ENCODE measurements at regions not wholly inside any gene's neighbourhood (a gene's known extent, or its start where the extent isn't known, plus 50 kb on each side); places are given as distances from the start of the nearest gene placed in this dataset.

DNA sequence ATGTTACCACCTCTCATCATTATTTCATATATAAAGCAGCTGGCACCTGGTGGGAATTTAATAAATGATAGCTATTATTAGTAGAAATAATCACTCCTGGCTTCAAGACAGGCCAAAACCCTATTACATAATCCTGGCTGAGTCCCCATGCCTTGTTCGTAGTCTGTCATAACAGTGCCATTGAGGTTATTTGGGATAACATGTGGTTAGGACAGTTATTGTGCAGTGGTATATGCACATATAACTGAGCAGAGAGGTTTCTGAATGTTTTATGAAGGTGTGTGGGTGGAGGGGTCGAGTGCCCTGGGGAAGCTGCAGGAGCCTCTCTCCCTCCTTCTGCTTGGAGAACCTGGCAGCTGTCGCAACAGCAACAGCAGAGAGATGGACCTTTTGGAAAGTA lies 162.4 kb upstream of the NABP1 start:
- DNase-seq = no peak

DNA sequence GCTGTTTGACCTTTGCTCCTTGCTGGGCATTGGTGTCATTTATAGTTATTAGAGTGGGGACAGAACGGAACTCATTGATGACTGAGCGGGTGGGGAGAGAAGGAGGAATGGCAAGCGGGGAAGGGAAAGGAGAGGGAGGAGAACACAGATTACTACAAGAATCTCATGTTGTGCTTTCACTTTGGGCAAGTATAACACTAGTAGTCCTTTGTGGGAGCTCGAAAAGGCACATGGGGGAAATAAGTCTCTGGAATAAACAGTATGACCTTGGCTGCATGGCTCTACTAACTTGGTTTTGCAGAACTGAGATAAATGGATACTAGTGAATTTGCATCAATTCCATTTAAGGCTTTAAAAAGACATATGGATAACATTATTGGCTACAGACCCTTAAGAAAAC lies 161.7 kb upstream of the NABP1 start:
- no peak for DNase-seq

DNA sequence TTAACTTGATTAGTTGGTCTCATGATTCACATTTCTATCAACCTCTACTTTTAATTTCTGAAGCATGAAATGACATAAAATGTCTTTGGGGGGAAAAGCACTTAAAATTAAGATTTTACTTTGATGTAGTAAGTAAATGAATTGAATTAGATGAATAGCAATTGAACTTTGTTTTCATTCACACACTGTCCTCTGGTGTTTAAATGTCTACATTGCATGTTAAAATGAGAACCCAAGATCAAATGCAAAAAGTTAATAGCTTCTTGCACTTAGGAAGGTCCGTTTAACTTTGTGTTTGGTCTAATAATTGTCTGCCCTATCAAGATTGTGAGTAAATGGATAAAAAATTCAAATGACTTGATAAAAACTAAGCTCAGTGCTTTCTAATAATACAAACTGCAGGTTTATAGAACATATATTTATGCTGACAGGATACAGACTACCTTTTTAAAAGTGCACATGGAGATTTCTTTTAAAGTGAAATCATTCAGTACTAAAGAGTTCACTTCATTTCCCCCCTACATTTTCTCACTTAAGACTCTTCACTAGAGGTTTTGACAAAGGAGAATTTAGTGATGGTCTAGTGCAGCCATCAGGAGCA lies 156.2 kb upstream of the NABP1 start:
- no peak for DNase-seq

DNA sequence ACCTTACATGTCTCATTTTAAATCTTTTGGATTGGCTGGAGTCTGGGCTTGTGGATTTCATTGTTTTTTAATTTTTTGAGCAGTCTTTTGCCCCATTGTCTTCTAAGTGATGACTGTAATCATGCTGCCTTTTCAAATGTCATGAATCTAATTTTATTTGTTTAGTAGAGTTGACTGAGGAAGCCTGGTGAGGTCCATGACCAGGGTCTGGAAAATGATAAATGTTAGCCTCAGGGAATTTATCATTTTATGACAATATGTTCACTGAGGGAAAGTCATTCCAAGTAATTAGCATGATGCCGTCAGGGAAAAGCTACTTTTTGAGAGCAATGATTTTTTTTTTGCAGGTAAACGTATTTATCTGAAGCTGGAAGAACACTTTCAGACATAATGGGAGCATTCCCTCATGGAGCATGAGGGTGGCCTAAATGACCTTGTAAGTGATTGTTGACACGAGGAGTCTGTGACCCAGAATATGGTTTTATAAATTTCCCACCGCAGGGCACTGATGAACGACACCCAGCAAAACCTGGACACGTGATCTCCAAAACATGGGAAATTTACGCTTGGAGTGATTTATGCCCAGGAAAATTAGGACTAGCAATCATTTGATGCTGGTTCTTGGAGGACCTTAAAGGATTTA lies 155.3 kb upstream of the NABP1 start:
- DNase-seq = no peak

DNA sequence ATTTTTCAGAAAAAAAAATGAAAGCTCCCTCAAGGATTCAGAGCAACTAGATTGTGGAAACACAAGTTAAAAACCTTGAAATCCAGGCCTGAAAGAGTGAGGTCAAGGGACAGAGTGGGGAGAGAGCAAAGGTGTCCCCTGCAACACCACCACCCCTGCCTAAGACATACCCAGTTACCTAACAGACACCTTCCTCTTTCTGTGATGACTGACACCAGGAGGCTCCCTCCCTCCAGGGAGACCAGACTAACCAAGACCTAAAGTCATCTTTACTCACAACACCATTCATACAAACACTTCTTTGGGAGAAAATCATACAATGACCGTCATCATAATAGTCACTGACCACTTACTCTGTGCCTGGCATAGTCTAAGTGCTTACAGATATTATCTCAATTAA lies 151.8 kb upstream of the NABP1 start:
- no peak for DNase-seq

DNA sequence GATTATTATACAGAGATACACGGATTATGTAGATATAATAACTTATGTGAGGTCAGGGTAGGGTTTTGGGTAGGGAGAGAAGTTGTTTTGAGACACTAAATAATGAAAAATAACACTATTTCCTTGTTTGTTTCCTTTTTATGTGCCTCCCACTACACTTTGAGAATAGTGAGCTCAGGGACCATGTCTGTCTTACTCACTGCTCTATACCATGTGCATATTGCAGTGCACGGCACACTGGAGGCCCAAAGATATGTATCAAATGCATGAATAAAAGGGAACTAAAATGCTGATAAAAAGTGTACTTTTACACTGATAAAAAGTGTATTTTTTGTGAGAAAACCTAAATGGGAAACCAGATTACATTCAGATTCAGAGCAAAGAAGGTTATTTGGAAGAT lies 151.4 kb upstream of the NABP1 start:
- DNase-seq = no peak

DNA sequence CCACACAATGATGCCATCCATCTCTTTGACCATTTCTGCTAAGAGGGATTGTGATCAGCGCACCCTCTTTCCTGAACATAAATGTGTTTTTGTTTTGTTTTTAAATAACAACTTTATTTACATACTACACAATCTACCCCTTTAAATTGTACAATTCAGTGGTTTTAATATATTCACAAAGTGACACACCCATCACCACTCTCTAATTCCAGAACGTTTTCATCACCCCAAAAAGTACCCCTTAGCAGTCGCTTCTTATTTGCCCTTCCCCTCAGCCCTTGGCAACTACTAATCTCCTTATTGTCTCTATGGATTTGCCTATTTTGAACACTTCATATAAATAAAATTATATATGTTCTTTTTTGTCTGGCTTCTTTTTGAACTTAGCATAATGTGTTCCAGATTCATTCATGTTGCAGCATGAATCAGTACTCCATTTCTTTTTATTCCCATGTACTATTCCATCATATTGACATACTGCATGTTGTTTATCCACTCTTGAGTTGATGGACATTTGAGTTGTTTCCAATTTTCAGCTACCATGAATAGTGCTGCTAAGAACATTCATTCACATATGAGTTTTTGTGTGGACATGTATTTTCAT lies 150.9 kb upstream of the NABP1 start:
- DNase-seq = no peak

DNA sequence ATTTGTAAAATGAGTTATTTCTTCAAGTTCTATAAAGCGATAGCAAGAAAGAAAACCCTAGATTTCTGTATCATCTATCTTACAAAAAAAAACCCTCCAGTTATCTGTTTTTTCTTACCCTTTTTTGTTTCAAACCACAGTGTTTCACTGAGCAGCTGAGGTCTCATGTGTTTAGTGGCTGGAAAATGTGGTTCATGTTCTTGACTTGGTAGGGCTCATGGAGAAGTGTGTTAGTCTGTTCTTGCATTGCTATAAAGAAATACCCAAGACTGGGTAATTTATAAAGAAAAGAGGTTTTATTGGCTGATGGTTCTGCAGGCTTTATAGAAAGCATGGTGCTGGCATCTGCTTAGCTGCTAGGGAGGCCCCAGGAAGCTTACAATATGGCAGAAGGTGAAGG lies 147.3 kb upstream of the NABP1 start:
- DNase-seq = no peak

DNA sequence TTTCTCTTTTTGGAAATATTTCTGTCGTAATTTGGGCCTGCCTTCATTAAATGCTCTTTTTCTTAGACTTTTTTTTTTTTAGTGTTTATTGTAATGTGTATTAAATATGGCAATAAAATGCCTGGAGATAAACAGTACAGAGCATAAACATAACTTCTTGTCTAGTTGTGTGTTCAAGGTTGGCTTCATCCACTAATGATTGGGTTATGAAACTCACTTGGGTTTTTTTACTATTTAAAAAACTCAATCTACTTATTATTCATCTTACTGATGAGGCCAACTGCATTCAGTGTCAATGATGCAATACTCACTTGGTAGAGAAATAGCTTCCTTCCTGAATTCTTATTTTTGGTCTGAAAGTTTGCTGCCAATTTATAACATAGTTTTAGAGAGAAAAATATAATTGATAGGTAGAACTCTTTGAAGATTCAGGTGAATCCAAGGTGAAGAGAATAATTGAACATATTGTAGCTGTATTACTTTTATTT lies 144.2 kb upstream of the NABP1 start:
- DNase-seq = no peak

DNA sequence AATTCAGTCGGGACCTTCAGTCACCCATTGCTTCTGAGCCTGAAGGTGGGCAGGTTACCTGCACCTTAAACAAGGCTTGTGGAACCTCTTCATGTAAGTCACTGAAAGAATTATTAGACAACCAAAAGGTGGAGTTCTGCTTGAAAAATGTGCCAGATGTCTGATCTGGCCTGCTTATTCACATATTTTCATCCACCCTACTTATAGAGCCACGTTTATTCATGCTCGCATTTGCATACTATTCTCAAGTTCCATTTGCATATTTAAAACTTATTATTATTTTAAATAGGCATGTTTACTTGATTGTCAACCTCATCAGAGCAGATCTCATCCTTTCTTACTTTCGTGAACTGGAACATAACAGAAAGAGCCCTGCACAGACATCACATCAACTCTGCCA lies 140.0 kb upstream of the NABP1 start:
- DNase-seq = no peak

DNA sequence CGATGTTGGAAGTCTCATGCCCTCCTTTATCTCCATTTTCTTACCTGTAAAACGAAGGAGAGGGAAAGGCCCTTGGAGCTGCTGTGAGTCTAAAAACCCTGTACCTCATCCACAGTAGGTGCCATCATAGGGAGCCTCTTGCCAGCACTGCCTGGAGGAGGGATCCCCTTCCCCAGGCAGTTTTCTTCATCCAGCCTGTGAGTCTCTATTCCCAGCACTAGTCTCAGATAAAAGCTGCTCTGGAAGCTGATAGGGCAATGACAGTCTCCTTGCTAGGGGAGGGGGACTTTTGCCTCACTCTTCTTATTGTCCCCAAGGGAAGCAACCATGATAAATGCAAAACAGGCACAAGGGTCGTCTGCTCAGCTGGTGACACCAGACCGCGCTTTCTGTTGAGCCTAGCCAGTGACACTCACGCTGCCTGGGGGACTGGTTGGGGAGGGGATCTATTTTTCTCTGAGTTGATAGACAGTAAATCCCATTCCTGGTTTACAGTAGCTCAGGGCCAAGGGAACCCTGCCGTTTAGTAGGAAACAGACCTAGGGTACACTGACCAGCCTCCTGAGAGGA lies 139.5 kb upstream of the NABP1 start:
- DNase-seq = no peak

DNA sequence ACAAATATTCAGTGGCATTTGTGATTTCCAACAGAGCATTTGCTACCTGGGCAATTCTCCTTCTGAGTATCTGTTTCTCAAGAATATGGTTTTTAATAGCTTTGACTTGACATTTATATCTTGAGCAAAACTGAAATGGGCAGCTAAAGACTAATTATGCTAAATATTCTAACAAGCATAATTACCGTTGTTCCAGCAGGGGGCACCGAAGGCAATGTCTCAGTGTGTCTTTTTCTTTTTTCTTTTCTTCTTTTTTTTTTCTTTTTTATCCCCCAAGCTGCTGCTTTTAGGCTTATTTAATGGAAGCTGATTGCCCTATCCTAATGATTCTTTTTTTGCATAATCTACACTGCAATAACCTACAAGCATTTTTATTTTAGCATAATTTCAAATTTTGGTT lies 138.9 kb upstream of the NABP1 start:
- no peak for DNase-seq

DNA sequence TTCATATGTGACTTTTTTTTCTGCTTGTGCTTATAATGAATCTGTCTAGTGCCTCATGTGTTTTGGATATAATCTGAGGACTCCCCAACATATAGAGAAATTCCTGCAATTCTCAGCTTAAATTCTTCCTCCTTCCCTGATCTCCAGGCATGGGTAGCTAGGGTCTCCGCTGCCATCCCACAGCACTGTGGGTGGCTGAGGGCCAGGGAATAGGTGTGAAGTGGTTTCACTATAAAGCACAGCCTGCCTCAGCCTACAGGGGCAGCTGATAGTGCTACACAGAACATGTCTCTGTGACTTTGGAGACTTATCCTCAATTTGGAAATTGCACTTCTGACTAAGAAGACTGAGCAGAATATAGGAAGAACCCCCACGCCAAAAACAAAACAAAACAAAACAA lies 137.3 kb upstream of the NABP1 start:
- DNase-seq = no peak

DNA sequence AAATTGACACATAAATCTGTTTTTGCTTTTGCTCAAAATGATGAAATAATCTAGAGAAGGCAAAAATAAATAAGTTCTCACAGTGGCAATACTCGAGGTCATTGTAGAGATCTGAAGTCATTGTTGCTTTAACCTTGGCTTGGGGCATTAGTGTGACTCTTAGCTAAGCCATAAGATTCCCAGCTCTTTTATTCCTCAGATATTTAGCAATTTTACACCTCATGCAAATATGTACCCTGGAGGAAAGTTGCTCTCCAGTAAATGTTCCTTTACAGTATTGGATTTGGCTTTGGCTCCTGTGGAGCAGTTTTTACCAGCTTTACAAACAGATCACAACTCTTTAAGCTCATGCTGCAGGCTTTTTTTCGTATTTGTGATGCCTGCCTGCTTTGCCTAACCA lies 134.2 kb upstream of the NABP1 start:
- no peak for DNase-seq

DNA sequence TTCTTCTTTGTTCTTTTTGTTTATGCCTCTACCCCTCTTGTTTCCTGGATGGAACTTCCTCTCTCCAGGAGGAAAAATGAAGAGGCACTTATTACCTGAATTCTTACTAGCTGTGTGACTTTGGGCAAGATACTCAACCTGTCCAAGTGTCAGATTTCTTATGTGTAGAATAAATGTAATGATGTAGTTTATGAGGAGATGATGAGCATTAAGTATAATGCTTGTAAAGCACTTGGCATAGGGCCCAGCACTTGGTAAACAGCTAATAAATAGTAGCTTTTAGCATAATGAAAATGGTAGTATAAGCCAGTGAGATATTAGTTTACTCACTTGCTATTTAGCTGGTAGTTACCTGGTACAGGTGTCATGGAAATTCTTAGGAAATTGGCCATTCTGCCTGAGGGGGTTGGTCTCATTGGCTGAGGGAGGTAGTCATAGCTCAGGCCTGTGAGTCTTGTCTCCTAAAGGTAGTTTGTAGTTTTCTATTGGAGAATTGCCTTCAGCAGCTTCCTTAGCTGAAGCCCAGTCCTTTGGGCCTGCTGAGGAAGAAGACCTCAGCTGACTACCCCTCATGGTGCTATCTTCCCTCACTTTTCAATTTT lies 133.4 kb upstream of the NABP1 start:
- DNase-seq = no peak

DNA sequence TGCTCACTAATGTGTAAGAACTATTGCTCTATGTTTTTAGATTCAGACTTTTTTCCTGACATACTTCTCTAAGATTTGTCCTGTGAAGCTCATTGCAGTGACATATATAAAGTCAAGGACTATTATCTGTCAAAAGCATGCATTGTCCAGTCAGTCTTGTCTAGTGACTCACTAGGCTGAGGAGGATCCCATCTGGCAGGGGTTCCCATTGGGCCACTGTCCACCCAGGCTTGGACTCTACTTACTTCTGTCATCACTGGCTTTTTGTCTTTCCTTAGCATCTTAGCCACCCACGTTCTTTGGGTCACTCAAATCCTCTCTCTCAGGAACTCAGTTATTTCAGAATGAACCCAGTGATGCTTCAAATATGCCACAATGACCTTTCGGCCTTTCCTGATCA lies 132.6 kb upstream of the NABP1 start:
- DNase-seq = no peak

DNA sequence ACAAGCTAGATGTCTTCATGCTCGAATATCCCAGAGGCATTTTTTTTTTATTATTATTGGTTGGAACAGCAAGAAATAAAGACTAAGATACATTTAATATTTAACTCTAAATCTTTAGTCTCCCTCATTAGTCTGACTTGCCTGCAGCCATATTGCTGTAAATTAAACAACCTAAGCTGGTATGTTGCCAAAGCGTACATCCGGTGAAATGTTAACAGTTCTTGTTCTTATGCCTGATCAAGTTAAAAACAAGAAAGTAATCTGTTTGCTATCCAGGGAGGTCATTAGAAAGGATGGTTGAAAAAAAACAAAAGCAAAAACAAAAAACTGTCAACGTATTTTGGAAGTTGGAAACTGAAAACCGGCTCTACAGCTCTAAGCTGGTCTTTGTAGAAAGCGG lies 125.9 kb upstream of the NABP1 start:
- DNase-seq = no peak

DNA sequence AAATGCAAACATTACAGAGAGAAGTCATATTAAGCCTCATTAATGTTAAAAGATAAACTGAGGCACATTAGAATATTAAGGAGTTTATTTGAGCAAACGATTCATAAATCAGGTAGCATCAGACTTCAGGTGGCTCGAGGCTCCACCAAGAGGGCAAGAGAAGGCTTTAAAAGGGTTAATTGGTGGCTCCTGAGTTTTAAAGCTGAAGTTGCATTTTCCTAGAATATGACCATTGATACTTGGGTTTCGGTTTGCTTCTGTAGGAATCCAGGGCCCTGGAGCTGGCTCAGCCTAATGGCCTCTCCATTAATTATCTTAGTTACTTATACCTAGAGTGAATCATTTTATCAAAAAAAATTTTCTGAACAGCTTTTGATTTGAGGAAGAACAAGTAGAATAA lies 123.7 kb upstream of the NABP1 start:
- no peak for DNase-seq

DNA sequence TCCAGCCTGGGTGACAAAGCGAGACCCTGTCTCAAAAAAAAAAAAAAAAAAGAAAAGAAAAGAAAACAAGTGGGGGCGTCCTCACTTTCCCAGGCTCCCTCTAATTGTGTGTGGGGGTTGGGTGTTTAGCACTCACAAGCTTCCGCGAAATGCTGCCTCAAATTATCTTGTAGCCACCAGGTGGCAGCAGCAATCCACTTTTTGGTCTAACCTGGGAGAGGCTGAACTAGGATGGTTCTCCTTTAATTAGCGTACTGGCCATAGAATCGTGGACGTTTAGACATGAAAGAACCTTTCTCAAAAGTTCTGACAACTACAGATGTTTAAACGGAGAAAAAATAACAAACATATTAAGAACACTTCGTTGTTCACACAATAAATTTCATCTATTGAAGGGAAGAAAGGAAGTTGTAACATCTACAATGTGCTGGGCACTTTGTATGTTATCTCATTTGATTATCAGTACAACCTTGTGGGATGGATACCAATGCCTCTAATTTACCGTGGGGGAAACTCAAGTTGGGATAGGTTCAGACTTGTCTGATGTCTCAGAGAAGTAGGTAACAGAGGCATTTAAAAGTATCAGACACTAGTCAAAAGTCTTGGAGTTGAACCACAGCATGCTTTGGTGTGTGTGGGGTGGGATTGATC lies 122.7 kb upstream of the NABP1 start:
- DNase-seq = peak; percentile 83

DNA sequence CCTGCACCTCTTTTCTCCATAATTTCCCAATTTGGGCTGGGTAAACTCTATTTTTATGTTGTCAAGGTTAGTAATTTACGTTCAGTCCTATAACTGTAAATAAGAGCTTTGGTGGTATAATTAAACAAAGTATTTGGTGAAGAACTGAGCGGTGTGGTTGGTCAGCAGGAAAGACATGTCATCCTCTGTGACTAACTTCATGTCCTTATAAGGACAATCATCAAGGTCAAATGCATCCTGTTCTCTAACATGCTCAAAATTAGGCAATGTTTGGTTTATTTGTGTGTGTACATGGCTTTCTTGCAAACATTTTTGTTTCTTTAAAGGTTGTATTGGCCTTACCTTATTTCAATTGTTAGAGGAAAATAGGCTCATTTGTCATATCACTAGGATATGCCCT lies 121.5 kb upstream of the NABP1 start:
- no peak for DNase-seq

DNA sequence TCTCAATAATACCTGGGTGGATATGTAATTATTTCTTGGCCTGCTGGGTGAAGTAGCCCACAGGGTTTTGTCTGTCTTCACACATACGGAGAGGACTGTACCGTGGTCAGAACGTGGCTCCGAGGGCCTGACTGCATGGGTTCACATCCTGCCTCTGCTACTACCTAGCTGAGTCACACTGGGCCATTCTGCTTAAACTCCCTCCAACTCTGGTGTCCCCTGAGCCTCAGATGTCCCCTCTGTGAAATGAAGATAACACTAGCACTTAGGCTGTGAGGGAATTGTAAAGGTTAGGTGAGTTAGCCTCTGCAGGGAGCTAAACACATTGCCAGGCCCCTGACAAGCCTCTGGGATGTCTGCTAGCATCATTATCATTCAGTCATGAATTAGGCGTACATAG lies 120.1 kb upstream of the NABP1 start:
- DNase-seq = no peak

DNA sequence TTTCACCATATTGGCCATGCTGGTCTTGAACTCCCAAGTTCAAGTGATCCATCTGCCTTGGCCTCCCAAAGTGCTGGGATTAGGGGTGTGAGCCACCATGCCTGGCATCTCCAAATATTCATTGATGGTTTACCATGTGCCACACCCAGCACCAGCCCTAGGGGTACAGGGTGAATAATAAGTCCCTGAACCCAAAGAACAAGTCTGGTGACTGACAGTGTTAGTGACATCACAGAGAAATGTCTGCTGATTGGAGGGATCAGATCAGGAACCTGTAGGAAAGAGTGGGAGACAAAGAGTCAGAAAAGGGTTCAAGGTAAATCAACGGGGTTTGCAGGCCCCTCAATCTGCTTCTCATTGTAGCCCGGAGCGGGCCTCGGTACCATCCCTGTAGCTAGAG lies 118.4 kb upstream of the NABP1 start:
- no peak for DNase-seq

DNA sequence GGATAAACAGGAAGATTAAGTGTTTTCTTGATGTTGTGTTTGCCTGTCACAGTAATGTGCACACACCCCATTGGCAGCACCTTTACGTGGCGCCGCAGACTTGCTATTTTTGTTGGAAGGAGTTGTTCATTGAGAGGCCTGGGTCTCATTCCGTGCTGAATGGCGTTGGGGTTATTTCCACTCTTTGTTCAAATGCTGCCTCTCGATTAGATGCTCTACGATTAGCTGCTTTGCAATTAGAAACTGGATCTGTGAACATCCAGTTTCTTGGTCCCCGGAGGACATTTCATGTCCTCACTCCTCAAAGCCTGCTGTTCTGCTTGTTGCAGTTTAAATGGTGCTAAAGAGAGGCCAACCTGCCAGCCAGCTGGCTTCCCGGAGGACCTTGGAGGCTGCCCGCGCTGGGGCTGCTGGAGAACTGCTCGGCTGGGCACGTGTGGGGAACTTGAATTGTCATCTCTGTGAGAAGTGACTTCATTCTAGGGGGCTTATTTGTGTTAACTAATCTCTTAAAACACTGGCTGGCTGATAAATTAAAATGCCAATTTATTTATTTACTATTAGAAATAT lies 117.4 kb upstream of the NABP1 start:
- no peak for DNase-seq
